Inferior parietal cortex (tissue), 1 donor: ENCODE measurements at regions not wholly inside any gene's neighbourhood (a gene's known extent, or its start where the extent isn't known, plus 50 kb on each side); places are given as distances from the start of the nearest gene placed in this dataset.
A peak's percentile ranks its signal among the peaks of the same experiment; 100 is the strongest.

ENCODE experiments used
- DNase-seq: peaks from one replicate; pipeline ENCODE4 v3.0.0-alpha.2; 2016; ENCODE audit errors: extremely low spot score

DNA sequence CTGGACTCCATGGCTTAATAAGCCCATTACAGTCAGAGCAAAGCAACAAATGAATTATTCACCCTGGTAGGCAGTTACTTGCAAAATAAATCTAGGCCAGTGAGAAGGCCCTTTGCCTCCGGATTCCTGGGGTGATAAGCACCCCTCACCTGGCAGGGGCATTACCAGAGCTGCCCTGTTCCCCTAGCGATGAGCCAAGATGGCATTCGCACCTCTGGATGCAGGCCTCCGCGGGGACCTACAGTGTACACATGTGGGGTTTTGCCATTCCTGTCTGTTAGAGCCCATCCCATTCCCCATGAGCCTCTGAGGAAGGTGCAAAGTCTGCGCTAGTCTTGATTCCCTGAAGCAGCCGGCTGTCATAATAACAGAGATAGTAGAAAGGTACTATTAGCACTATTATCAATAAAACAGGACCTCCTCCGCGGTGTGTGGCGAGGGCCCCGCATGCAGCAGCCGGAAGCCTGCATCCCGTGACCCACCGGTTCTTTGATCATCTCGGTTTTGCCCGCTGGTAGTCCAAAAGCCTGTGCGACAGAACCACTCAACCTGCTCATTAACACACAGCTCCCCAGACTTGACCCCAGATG, 344.3 kb downstream of the BRD1 start:
- DNase-seq = no peak

DNA sequence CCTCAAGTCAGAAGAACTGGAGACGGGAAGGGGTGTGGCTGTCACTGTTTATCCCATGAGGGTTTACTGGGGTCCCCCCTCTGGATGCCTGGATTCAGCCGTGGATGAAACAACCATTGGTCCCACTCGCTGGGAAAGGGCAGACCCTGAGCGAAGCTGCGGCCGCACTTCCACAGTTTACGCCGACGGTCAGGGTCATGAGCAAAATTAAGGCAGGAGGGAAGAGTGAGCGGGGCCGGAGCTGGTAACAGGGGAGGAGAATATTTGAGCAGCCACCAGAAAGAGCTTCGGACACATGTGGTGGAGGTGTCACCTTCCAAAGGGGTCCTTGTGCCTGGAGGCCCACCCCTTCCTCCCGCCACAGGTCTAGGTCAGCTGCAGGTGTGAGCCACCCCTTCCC, 344.9 kb downstream of the BRD1 start:
- no peak for DNase-seq

DNA sequence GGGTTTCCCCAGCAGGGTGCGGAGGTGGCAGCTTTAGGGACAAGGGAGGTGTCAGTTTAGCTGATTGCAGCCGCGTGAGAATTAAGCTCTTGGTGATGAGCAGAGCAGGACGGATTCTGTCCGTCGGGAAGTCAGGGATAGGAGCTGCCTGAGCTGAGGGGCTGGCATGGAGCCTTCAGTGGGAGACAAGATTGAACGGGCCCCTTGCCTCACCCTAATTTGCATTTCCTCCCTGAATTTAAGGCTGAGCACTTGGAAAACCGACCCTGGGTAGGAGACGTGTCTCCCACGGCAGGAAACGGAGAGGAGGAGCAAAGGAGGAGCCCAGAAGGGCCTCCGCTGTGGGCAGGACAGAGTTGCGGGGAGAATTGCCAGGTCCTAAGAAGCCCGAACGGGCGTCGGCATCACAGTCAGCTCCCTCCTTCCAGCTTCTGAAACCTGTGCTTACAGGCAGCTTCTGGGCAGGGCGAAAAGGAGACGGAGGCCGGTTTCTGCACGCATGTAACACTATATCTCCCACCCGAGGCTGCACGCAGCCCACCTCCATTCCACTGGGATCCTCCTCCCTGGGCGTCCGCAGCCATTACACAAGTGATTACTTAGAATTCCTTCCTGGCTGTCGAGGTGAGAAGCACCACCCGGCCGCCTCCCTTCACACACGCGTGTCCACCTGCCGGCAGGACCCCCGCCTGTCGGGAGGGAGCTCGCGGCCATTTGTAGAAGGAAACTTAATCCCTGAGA, 345.8 kb downstream of the BRD1 start:
- DNase-seq = no peak

DNA sequence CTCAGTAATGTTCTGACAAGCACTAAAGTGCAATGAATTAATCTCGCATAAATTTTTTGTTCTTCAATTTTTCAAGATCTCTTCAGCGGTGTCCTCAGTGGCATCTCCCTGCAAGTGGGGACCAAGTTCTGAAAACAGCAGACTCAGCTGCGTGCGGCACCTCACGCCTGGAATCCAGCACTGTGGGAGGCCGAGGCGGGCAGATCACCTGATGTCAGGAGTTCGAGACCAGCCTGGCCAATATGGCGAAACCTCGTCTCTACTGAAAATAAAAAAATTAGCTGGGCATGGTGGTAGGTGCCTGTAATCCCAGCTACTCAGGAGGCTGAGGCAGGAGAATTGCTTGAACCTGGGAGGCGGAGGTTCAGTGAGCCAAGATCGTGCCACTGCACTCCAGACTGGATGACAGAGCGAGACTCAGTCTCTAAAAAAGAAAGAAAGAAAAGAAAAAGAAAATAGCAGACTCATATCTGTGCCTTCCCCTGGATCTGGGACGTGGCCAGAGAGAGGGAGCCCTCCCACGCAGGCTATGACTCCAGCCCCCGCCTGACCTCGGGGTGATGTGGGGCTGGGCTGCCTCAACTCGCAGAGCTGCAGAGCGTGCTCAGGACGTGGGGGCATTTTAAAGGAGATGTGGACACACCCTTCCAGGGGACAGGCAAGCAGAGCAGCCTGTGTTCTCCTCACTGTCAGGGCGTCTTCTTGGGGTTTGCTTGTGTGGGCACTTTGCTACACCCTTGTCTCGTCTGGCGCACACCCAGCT, 346.6 kb downstream of the BRD1 start:
- no peak for DNase-seq

DNA sequence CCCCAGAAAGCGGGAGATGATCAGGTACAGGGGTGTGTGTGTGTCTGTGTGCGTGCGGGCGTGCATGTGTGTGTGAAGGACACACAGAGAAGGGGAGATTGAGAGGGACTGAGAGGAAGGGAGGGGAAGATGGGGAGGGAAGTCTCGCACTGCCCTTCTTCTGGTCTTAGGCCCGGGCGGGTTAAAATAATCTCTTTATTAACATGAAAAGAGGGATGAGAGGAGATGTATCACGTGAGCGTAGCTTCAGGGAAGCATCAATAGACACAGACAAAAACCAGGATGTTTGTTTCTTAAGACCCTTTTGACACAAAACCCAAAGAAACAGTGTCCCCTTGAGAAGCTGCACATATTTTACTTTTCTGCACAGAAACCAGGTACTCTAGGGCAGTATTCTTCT, 347.3 kb downstream of the BRD1 start:
- no peak for DNase-seq

DNA sequence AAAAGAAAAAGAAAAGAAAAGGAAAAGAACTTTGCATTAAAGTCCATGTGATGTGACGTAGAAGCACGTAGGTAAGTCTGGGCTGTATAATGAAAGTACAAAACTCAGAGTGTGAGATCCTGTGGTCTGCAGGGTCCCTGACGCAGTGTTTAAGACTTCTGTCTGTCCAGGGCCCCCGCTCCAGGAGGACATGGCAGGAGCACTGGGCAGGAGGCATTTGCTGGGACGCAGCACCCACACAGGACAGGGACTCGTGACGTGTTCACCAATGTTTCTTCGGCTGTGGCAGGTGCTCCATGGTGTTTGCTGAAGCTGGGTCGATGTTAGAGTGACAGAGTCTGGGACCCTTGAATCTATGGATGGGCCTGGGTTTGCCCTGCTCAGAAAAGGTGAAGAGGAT, 348.1 kb downstream of the BRD1 start:
- no peak for DNase-seq

DNA sequence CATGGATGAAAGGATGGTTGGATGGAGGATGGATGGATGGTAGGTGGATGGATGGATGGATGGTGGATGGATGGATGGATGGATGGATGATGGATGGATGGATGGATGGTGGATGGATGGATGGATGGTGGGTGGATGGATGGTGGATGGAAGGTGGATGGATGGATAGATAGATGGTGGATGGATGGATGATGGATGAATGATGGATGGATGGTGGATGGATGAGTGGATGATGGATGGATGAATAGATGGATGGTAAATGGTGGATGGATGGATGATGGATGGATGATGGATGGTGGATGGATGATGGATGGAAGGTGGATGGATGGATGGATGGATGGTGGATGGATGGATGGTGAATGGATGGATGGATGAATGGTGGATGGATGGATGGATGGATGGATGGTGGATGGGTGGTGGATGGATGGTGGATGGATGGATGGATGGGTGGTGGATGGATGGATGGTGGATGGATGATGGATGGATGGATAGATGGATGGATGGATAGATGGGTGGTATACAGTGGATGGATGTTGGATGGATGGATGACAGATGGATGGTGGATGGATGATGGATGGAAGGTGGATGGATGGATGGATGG, 350.8 kb downstream of the BRD1 start:
- no peak for DNase-seq

DNA sequence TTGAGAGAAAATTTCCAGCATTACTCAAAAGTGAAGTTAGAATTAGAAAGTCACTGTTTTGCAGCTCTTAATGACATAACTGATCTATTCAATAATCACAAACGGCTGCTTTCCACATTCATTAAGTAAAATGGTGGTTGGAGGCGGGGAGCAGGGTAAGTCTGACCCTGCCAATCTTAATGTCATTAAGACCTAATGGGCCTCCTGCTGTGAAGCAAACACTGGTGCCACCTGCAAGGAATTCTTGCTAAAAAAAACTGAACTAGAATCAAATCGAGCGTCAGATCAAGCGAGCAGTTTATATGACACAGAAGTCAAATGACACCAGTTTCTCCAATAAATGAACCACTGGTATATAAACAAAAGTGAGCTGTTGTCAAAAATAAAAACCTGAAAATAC, 351.5 kb downstream of the BRD1 start:
- no peak for DNase-seq

DNA sequence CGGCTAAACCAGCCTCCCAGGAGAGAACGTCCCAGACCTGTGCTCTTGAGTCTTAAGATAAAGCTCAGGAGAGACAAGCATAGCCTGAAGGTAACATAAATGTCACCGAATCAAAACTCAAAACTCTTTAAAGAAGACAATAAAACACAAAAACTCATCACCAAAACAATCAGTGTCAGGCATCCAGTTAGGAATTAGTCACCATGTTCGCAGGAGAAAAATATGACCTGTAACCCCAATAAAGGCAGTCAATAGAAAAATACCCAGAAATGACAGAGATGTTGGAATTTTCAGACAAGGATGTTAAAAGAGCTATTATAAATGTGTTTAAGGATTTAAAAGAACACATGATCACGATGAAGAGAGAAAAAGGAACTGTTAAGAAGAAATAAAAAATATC, 352.4 kb downstream of the BRD1 start:
- no peak for DNase-seq

DNA sequence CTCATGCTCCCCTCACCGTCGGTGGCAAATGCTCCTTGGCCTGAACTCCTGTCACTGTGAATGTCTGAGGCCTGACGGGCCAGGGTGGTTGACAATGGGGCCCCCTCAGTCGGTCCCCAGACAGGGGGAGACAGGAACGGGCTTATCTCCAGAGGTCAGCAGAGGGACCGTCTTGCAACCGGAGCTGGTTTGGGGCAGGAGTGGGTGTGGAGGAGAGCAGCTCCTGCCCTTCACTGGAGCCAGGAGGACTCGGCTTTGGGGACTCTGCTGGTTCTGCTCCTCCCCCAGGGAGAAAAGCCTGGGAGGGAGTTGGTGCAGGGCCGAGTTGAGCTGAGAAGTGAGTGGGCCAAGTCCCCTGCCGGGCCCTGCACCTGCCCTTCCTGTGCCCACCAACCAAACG, 354.4 kb downstream of the BRD1 start:
- DNase-seq = no peak

DNA sequence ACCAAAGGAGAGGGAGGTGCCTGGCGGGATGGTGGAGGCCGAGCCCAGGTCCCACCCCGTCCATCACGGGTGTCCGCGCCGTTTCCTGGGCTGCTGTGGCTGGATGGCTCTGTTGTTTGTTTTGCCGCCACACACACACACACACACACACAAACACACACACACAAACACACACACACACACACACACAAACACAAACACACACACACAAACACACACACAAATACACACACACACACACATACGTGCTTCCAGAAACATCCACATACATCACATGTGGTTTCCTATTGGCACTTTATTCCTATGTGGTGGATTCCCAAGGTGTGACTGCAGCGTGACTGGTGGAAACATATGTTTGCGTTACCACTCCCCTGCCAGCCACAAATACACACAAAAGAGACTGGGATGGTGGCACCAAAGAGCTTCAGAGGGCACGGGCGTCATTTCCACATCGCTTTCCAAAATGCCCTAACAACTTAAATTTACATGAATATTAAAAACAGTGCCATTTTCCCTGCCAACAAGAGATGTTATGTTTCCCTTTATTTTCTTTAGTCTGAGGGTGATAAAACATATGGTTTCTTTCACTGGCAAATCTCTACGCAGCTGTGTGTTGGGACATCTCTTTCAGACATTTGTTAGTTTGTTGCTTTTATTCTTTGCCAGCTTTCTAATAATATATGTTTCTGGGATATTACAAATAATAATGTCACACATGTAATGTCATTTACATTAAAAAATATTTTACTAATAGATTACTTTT, 356.8 kb downstream of the BRD1 start:
- no peak for DNase-seq

DNA sequence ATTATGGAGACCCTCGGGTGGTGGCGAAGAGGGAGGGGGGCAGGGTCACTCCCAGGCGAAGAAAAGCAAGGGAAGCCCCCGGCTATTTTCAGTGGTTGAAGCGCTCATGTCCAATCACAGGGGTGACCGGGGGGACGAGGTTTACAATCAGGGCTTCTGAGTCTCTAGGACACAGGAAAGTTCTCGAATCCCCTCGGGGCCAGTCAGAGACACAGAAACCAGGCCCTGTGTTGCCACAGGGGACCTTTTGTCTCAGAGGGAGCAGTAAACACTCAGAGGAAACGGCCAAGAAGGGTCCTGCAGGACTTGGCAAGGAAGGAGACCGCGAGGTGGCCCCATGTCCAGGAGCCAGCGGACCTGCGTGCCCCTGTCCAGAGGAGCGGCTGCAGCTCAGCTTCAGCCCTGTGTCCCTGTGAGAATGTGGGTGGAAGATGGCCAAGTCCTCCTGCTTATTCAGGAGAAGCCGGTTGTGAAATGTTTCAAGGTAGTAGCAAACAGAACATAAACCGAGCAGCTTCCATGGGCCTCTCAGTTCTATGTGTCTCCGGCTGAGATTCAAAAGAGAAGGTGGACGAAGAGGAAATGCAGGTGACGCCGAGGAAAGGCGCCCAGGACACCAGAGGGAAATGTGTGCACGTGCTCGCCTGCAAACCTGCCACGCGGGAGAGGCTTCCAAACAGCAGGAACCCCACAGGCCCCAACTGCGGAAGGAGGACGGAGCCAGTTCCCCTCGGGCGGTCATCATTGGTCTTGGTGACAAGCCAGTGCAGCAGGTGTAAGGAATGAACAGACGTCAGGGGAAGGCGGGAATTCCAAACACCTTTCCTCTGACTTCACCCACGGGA, 357.6 kb downstream of the BRD1 start:
- no peak for DNase-seq

DNA sequence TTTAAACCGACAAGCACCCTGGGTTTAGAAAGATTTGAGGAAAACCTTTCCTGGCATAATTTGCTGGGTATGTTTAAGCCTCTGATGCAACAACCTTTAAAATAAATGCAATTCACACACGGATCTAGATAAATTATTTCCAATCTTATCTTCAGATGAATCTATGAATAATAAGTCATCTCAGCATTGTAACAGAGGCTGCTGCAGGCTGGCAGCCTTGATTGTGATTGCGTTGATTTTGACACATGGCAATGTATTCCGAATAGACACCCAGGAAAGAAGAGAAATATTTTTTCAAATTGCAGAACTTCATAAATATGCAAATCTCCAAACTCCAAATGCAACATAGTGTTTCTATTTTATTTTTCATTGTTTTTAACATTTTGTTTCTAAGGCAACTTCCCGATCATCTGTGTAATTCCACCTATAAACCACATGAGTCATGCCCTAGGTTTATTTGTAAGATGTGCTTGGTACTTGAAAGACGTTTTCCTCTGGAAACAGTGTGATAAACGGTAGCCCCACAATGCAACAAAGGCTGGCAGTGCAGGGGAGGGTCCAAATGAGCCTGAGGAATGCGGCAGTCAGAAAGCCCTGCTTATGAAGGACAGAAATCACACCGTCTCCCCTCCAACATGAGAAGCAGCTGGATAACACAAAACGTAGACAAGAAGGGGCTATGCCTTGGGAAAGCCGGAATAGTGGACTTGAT, 359.0 kb downstream of the BRD1 start:
- no peak for DNase-seq

DNA sequence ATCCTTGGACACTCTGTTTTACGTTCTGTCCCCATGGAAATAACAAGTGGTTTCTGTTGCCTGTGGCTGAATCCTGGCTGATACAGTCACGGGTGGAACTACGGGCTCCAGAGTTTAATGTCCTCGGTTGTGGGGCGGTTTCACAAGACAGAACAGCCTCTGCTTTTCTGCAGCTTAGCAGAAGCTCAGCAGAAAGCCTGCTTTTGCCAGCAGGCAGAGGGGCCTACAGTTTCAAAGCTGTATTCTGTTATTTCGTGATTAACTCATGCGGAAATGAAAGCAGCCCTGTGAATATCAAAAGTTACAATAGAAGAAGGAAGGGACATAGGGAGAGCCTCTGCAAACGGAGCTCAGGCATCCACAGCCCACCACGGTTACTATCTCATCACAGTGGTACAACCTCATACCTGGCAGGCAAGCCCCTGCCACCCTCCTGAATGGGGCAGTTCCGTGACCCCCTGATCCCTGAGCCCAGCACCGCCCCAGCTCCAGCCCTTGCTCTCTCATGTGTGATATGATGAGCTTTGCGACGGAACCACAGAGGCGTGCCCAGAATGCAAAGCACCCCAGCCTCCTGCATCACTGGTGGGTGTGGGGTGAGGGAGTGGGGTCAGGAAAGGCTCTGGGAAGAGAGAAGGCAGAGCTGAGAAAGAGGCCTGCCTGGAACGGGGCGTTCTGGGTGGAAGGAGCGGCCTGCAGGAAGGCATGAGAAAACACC, 360.6 kb downstream of the BRD1 start:
- DNase-seq = no peak

DNA sequence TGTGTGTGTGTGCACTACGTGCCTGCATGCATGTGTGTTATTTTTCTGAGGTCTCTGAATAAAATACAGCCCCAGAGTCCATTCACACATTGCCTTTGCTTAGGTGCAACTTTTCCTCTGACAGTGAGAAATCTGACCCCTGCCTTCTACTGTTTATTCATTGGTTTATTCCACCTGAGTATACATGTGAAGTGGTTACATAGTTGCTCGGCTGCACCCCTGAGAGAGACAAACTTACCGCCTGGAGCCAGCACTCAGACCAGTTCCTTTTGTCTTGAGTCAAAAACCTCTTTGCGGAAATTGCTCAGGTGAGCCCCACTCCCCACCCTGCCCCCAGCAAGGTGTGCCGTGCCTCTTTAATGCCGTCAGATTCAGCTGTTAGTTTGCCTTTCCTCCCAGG, 363.6 kb downstream of the BRD1 start:
- no peak for DNase-seq

DNA sequence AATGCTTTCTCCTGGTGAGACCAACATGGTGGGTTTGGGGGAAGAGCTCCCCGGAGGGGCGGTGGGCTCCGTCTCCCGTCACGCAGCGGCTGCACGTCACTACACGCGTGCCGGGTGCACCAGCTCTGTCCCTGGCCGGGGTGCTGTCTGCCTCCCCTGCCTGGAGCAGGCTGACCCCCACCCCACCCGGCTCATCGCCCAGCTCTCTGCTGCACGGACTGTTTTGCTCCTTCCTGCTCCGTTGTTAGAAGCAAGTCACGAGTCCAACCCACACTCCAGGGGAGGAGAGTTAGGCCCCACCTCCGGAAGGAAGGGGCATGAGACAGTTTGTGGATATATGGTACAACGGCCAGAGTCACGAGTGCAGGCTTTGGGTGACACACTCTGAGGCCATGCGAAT, 364.9 kb downstream of the BRD1 start:
- DNase-seq = no peak

DNA sequence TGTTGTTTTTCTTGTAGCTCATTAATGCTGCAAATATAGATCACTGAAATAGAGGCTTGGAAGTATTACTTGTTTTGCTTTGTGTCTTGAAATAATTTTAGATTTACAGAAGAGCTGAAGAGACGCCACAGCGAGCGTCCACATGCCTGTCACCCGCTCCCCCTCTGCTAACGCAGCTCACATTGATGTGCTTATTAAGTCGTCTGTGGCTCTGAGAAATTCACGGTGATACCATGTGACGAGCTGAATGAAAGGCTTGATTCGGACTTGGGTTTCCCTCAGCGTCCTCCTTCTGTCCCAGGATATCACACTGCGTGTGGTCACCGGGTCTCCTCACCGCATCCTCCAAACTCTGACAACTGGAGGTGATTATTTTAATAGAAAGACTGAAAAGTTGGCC, 365.4 kb downstream of the BRD1 start:
- DNase-seq = no peak

DNA sequence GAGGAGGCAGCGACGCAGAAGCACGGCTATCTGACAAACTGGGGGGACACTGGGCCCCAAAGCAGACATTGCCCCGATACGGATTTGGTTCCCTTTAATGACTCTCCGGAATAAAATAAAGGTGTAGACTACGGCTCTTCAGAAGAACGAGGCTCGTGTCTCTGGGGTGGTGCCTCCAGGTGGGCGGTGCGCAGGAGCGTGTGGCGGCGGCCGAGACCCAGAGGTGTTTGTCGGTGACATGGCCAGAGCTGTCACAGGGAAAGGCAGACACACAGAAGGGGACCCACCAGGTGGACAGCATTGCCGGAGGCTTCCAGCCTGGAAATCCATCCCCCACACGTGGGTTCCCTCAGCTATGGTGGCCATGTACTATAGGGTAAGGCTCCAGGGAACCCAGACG, 366.0 kb downstream of the BRD1 start:
- no peak for DNase-seq

DNA sequence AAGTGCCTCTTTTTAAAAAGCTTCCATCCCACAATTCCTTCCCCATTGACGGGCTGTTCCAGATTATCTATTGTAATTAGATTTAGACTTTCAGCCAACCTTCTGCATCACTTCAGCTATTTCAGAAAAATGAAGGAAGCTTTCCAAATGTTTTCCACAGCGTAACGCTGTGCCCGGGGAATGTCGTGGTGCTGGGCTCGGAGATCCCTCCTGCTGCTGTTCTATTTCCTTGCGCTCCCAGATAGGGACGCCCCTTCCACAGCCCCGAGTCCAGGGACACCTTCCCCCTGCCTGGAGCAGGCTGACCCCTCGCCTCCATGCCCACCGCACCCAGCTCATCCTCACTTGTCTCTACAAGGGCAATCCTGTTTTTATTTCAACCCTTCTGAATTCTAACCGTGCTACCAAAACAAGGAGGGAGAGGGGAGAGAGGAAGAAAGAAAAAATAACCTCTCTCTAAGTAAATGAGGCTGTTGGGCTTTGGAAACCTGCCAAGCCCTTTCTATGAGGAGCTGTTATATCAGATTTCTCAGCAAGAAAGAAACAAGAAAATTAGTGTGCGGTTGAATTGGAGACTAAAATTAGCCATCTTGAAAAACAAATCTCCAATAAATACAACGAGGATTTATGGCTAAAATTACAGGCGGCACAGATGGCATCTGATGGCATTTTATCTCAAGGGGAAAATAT, 366.9 kb downstream of the BRD1 start:
- DNase-seq = peak; percentile 35
